ENCODE measurements at regions not wholly inside any gene's neighbourhood (a gene's known extent, or its start where the extent isn't known, plus 50 kb on each side); places are given as distances from the start of the nearest gene placed in this dataset.

GRCh38 chr12:89789862-89790261 lies 81.2 kb upstream of the ATP2B1 start (continued):
- TF ChIP-seq IRF3 (IDR thresholded peaks at IDR 0.05) = no peak
- TF ChIP-seq CBX5 (IDR thresholded peaks at IDR 0.05; ENCODE audit: low read depth) = no peak
- no peak for TF ChIP-seq MLLT1 (IDR thresholded peaks at IDR 0.05)
- TF ChIP-seq ETV6 (conservative IDR thresholded peaks at IDR 0.05 in 1 of 2, IDR thresholded peaks at IDR 0.05 in 1 of 2; ENCODE audit: borderline replicate concordance in 1 of 2, low read depth in 1 of 2) = peak in 1 of 2 experiments; percentile 91; a peak in 2 of 4 replicates
- TF ChIP-seq GABPA (IDR thresholded peaks at IDR 0.05; ENCODE audit: low read depth) = peak; percentile 30; the same call in 1 of the 2 replicates
- peak; percentile 50; the same call in 1 of the 2 replicates for TF ChIP-seq ATF7 (IDR thresholded peaks at IDR 0.05; ENCODE audit: low read depth)
- no peak for TF ChIP-seq NRF1 (conservative IDR thresholded peaks at IDR 0.05; ENCODE audit: low read depth, low read length)
- TF ChIP-seq NKRF (conservative IDR thresholded peaks at IDR 0.05) = no peak
- TF ChIP-seq NFIC (IDR thresholded peaks at IDR 0.05; ENCODE audit: low read depth, low read length) = 0 out of 2 replicates have a peak, but pooled peaks have one; percentile 34
- TF ChIP-seq CHD1 (IDR thresholded peaks at IDR 0.05; ENCODE audit: low read depth, low read length) = no peak
- TF ChIP-seq SKIL (IDR thresholded peaks at IDR 0.05; ENCODE audit: low read depth, poor library complexity, severe bottlenecking) = no peak
- no peak for TF ChIP-seq HDAC2 (IDR thresholded peaks at IDR 0.05)
- no peak for TF ChIP-seq HDGF (IDR thresholded peaks at IDR 0.05)
- 0 out of 2 replicates have a peak, but pooled peaks have one; percentile 9 for TF ChIP-seq TCF7 (IDR thresholded peaks at IDR 0.05; ENCODE audit: borderline replicate concordance)
- TF ChIP-seq MYC (IDR thresholded peaks at IDR 0.05; ENCODE audit: insufficient read depth, insufficient read length, insufficient replicate concordance, low read length, severe bottlenecking) = no peak
- TF ChIP-seq MEF2B (IDR thresholded peaks at IDR 0.05; ENCODE audit: partially characterized antibody, poor library complexity, severe bottlenecking) = no peak
- TF ChIP-seq BMI1 (IDR thresholded peaks at IDR 0.05; ENCODE audit: borderline replicate concordance) = no peak
- TF ChIP-seq BCL3 (IDR thresholded peaks at IDR 0.05; ENCODE audit: borderline replicate concordance, insufficient read depth, low read depth, low read length, poor library complexity, severe bottlenecking) = no peak
- no peak for TF ChIP-seq TCF12 (IDR thresholded peaks at IDR 0.05; ENCODE audit: low read depth, low read length)
- no peak for TF ChIP-seq GATAD2B (conservative IDR thresholded peaks at IDR 0.05; ENCODE audit: low read depth)
- TF ChIP-seq FOXM1 (IDR thresholded peaks at IDR 0.05; ENCODE audit: low read depth, low read length) = peak; percentile 24; the same call in 1 of the 2 replicates
- no peak for TF ChIP-seq HCFC1 (IDR thresholded peaks at IDR 0.05; ENCODE audit: low read length)
- TF ChIP-seq SMC3 (IDR thresholded peaks at IDR 0.05; ENCODE audit: borderline replicate concordance, low read length) = peak; percentile 3; the same call in 1 of the 2 replicates
- TF ChIP-seq SUPT20H (IDR thresholded peaks at IDR 0.05; ENCODE audit: borderline replicate concordance, control insufficient read depth, low read depth, low read length) = no peak

Measured in GM12878 (cell line).